PC-3 (cell line): ENCODE measurements at regions not wholly inside any gene's neighbourhood (a gene's known extent, or its start where the extent isn't known, plus 50 kb on each side); places are given as distances from the start of the nearest gene placed in this dataset.

Source experiments
- ATAC-seq: fragments of 200-7000 bp; cut with Tn5 transposase; 2 replicates; pipeline ENCODE4 v1.9.1; 2020; ENCODE audit warnings: mild to moderate bottlenecking, moderate library complexity
- BruUV-seq: library from RNA; stranded (reverse); fragments of 400-500 nt; replicated peaks from 2 replicates; lab custom pipeline; 2021; lab: Mats Ljungman, UMichigan
- CTCF ChIA-PET: fragments of 300-600 bp; sonication (Branson Sonifier 250); formaldehyde crosslinking; loops from one replicate; lab custom pipeline; 2022; ENCODE audit warnings: antibody characterized with exemption; lab: Charles Lee
- POLR2A ChIA-PET: fragments of 300-600 bp; sonication (Branson Sonifier 250); formaldehyde crosslinking; loops from one replicate; lab custom pipeline; 2022; ENCODE audit warnings: antibody characterized with exemption; ENCODE audit not compliant: unreplicated experiment; lab: Charles Lee
- DNase-seq: peaks from one replicate; pipeline ENCODE4 v3.0.0-alpha.2; 2015
- H2AFZ ChIP-seq: fragments of 300-600 bp; sonication (generic); 2 replicates; pipeline ENCODE4 v1.6.0; 2016; ENCODE audit warnings: antibody characterized with exemption, low read length
- H3F3A ChIP-seq: fragments of 300-600 bp; sonication (generic); one replicate; pipeline ENCODE4 v1.6.0; 2017; ENCODE audit warnings: antibody characterized with exemption, low read length, control low read depth, mild to moderate bottlenecking; ENCODE audit not compliant: unreplicated experiment
- H3K27ac ChIP-seq: fragments of 300-600 bp; sonication (generic); 2 replicates; pipeline ENCODE4 v1.5.1; 2016; ENCODE audit warnings: mild to moderate bottlenecking, low read length
- H3K27me3 ChIP-seq: fragments of 300-600 bp; sonication (generic); 2 replicates; pipeline ENCODE4 v1.6.1; 2016; ENCODE audit warnings: low read length, mixed read lengths
- H3K36me3 ChIP-seq: fragments of 300-600 bp; sonication (generic); 2 replicates; pipeline ENCODE4 v1.6.1; 2016; ENCODE audit warnings: low read depth, mixed run types, low read length, mixed read lengths
- H3K4me1 ChIP-seq: fragments of 300-600 bp; sonication (generic); 2 replicates; pipeline ENCODE4 v1.5.1; 2016; ENCODE audit warnings: low read length; ENCODE audit not compliant: insufficient read depth
- H3K4me2 ChIP-seq: fragments of 300-600 bp; sonication (generic); 2 replicates; pipeline ENCODE4 v1.6.0; 2016; ENCODE audit warnings: low read length
- H3K4me3 ChIP-seq: fragments of 300-600 bp; sonication (generic); 2 replicates; pipeline ENCODE4 v1.5.1; 2016; ENCODE audit warnings: mild to moderate bottlenecking, low read length, mixed read lengths
- H3K79me2 ChIP-seq: fragments of 300-600 bp; sonication (generic); 2 replicates; pipeline ENCODE4 v1.6.1; 2017; ENCODE audit warnings: low read length, mixed read lengths
- H3K9ac ChIP-seq: fragments of 300-600 bp; sonication (generic); 2 replicates; pipeline ENCODE4 v1.6.0; 2016; ENCODE audit warnings: mild to moderate bottlenecking, low read length
- H3K9me2 ChIP-seq: fragments of 300-600 bp; sonication (generic); replicated peaks from 2 replicates; pipeline ENCODE4 v1.6.1; 2016; ENCODE audit warnings: mixed run types, low read length, mixed read lengths
- H3K9me3 ChIP-seq: fragments of 300-600 bp; sonication (generic); 2 replicates; pipeline ENCODE4 v1.6.1; 2016; ENCODE audit warnings: low read length, mixed read lengths
- H4K20me1 ChIP-seq: fragments of 300-600 bp; sonication (generic); 2 replicates; pipeline ENCODE4 v1.6.1; 2016; ENCODE audit warnings: low read length, mixed read lengths
- CTCF ChIP-seq: fragments of 300-600 bp; sonication (generic); conservative IDR thresholded peaks from 2 replicates; pipeline ENCODE4 v1.5.1; 2017; ENCODE audit warnings: antibody characterized with exemption, low read depth, mild to moderate bottlenecking, low read length
- EZH2 ChIP-seq: fragments of 300-600 bp; sonication (generic); IDR thresholded peaks from one replicate; pipeline ENCODE4 v1.6.1; 2017; ENCODE audit warnings: antibody characterized with exemption, mild to moderate bottlenecking, low read length; ENCODE audit not compliant: unreplicated experiment
- EZH2phosphoT487 ChIP-seq: fragments of 300-600 bp; sonication (generic); IDR thresholded peaks from 2 replicates; pipeline ENCODE4 v1.6.1; 2018; ENCODE audit warnings: mild to moderate bottlenecking, antibody characterized with exemption, low read length, borderline replicate concordance
- intact Hi-C: fragments of 100-400 bp; cut with micrococcal nuclease; formaldehyde crosslinking; loops from 2 replicates; pipeline ENCODE4 v1.9.0; 2023

- no peaks in the 10 kb centered on the region for H3K36me3 ChIP-seq
- ATAC-seq (no peak), DNase-seq (no peak)
- H2AFZ ChIP-seq: no peak overlapping the region
- no peak overlapping the region for H3K4me2 ChIP-seq
- TF ChIP-seq CTCF: no peak
- no peak for TF ChIP-seq EZH2phosphoT487
- no peak for TF ChIP-seq EZH2
- no peaks in the 10 kb centered on the region for H3K79me2 ChIP-seq
- H4K20me1 ChIP-seq: no peaks in the 10 kb centered on the region
- H3K9me2 ChIP-seq: no peaks in the 10 kb centered on the region
- H3K4me1 ChIP-seq: peaks cover 15% of the 10 kb centered on the region
- no TSS peak for BruUV-seq
- no peaks in the 10 kb centered on the region for H3K27me3 ChIP-seq
- intact Hi-C loops: loop anchor here (10.0 kb wide), 1 partner anchor 97 kb away; no protein-coding TSS in a partner anchor
- H3F3A ChIP-seq: no peaks in the 10 kb centered on the region
- no peak overlapping the region for H3K4me3 ChIP-seq
- ChIA-PET CTCF (no interaction called here), POLR2A (no interaction called here)
- no peaks in the 10 kb centered on the region; the same call in 1 of the 2 replicates for H3K9me3 ChIP-seq
- H3K27ac ChIP-seq: no peak overlapping the region
- H3K9ac ChIP-seq: no peak overlapping the region
Measured at GRCh38 chr21:35737449-35737848, 322.9 kb downstream of the SETD4 start.

GRCh38 chr21:35732788-35733187 is 327.5 kb downstream of the SETD4 start:
- BruUV-seq: no TSS peak
- Histone ChIP-seq H3K9ac (no peak overlapping the region), H3K79me2 (no peaks in the 10 kb centered on the region), H3K9me2 (no peaks in the 10 kb centered on the region), H3K27me3 (no peaks in the 10 kb centered on the region), H3K4me3 (no peak overlapping the region), H3K9me3 (no peaks in the 10 kb centered on the region), H3K27ac (peak overlapping the region; percentile 52), H3K4me2 (no peak overlapping the region), H3K36me3 (no peaks in the 10 kb centered on the region), H4K20me1 (no peaks in the 10 kb centered on the region), H3F3A (no peaks in the 10 kb centered on the region), H3K4me1 (peaks cover under 1% of the 10 kb centered on the region; the same call in 1 of the 2 replicates), H2AFZ (no peak overlapping the region)
- CTCF ChIA-PET: no interaction called here
- DNase-seq: peak; percentile 61
- POLR2A ChIA-PET: no interaction called here
- ATAC-seq: peak; percentile 81
- no peak for TF ChIP-seq EZH2
- no peak for TF ChIP-seq EZH2phosphoT487
- TF ChIP-seq CTCF: no peak
- intact Hi-C loops: loop anchor here (10.0 kb wide), 1 partner anchor 102 kb away; no protein-coding TSS in a partner anchor

GRCh38 chr21:35730325-35730724 is 330.0 kb downstream of the SETD4 start:
- no peaks in the 10 kb centered on the region for H3F3A ChIP-seq
- TF ChIP-seq EZH2phosphoT487: no peak
- TF ChIP-seq EZH2: no peak
- peak; percentile 33; the same call in 1 of the 2 replicates for TF ChIP-seq CTCF
- H3K9ac ChIP-seq: no peak overlapping the region
- H3K4me3 ChIP-seq: no peak overlapping the region
- BruUV-seq: no TSS peak
- no peaks in the 10 kb centered on the region for H3K36me3 ChIP-seq
- H3K4me2 ChIP-seq: no peak overlapping the region
- no peaks in the 10 kb centered on the region for H3K9me2 ChIP-seq
- no peak overlapping the region for H2AFZ ChIP-seq
- no peak for DNase-seq
- intact Hi-C loops: loop anchor here (10.0 kb wide), 1 partner anchor 104 kb away; no protein-coding TSS in a partner anchor
- H4K20me1 ChIP-seq: no peaks in the 10 kb centered on the region
- H3K79me2 ChIP-seq: no peaks in the 10 kb centered on the region
- CTCF ChIA-PET: no interaction called here
- no peaks in the 10 kb centered on the region for H3K9me3 ChIP-seq
- H3K4me1 ChIP-seq: no peaks in the 10 kb centered on the region; the same call in 1 of the 2 replicates
- ATAC-seq: no peak
- no peak overlapping the region for H3K27ac ChIP-seq
- POLR2A ChIA-PET: no interaction called here
- no peaks in the 10 kb centered on the region for H3K27me3 ChIP-seq
